Epidermal melanocyte (primary cell): ENCODE measurements at regions not wholly inside any gene's neighbourhood (a gene's known extent, or its start where the extent isn't known, plus 50 kb on each side); places are given as distances from the start of the nearest gene placed in this dataset.
"Not testable (repeated sequence)": the region's sequence is repeated elsewhere in the genome, so short reads cannot be mapped to it uniquely, and the experiment has no call there.

Source experiments
- DNase-seq: peaks from one replicate; pipeline ENCODE4 v3.0.0; 2011; ENCODE audit warnings: low spot score; ENCODE audit not compliant: insufficient read length

DNA sequence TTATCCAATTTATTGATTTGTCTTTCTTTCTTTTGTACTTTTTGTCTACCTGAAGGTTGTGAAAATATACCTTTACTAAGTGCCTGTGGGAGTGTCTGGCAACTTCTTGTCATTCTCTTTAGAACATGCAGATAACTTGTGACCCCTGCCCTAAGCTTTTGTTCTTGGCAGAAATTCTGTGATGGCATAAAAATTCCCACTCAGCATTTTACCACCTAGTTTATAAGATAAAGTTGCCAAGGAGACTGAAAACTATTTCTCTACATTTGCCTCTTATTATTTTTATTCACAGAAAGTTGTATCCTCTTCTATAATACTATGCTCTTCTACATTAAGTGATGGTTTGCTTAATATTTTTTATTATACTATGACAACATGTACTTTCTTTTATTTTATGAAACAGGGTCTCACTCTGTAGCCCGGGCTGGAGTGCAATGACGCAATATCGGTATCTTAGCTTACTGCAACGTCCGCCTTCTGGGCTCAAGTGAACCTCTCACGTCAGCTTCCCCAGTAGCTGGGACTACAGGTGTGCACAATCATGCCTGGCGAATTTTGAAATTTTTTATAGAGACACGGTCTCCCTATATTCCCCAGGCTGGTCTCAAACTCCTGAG lies 683.5 kb downstream of the ANKRD7 start:
- DNase-seq: no peak

DNA sequence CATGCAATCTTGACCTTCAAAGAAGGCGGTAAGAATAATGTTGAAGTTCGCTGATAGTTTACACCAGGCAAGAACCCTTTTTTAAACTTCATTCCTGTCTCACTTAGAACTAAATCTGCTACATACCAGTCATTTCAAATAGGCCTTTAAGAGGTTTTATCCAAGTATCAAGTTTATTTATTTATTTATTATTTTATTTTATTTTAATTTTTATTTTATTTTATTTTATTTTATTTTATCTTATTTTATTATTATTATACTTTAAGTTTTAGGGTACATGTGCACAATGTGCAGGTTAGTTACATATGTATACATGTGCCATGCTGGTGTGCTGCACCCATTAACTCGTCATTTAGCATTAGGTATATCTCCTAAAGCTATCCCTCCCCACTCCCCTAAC lies 691.6 kb downstream of the ANKRD7 start:
- DNase-seq: not testable (repeated sequence)

DNA sequence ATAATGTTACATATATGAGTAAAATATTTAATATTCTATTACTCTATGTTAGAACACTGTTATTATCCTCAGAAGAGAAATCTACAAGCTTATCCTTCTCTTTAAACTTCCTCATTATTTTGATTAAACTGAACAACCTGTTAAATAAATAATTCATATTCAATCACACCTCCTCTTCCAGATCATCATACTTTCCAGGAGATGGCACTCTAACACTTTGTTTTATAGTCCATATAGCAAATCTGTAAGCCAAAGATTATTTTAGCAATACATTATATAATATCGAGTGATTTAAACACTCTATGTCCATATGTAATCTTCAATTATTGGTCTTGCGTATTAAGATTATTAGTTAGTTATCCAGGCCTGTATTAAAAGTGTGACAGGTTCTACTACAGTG lies 694.1 kb downstream of the ANKRD7 start:
- DNase-seq: no peak

DNA sequence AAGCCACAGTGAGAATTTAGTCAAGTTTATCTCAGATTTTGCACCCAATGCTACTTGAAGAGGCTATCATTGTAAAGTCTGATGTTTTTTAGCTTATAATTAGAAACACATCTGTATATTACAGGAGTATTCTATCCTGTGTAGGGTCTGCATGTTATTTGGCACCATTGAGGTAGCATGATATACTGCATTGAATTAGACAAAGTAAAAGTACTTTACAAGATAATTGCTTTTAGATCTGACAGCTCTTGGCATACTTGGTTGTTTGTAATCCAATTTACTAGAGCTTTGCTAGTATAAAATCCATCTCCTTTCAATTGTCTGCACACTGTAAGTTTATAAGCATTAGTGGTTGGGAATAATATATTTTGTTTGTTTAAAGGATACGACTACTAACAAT lies 714.3 kb downstream of the ANKRD7 start:
- DNase-seq: no peak

DNA sequence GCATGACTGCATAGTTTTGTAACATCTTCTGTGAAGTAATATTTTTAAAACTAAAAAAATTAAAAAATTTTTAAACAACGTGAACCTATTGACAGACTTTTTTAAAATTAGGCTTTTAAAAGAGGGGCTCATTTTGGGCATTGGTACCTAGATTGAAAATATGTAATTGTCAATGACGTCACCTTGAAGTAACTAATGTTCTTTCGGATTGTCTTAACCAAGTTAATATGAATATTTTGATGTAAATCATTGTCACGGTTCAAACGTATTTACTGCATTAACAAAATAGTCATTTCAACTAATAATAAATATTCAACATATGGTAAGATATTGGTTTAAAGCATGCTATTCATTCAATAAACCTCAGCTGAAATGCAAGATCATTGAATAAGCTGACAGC lies 719.8 kb downstream of the ANKRD7 start:
- DNase-seq: no peak

- no peak for DNase-seq
These were observed 721.6 kb downstream of the ANKRD7 start for GRCh38 chr7:118945911-118946682.

- DNase-seq: no peak
These were observed 724.0 kb downstream of the ANKRD7 start for GRCh38 chr7:118948508-118948907.

DNA sequence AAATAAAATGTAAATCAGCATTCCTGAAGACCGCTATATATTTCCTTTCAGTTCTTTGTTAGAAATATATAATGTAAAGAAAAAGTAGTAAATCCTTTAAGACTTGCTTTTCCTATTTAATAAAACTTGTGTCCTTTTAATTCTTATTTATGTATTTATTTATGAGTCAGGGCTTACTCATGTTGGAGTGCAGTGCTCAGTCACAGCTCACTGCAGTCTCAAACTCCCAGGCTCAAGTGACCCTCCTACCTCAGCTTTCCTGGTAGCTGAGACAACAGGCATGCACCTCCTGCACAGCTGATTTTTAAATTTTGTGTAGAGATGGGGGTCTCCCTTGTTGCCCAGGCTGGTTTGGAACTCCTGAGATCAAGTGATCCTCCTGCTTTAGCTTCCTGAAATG lies 724.5 kb downstream of the ANKRD7 start:
- DNase-seq: no peak

DNA sequence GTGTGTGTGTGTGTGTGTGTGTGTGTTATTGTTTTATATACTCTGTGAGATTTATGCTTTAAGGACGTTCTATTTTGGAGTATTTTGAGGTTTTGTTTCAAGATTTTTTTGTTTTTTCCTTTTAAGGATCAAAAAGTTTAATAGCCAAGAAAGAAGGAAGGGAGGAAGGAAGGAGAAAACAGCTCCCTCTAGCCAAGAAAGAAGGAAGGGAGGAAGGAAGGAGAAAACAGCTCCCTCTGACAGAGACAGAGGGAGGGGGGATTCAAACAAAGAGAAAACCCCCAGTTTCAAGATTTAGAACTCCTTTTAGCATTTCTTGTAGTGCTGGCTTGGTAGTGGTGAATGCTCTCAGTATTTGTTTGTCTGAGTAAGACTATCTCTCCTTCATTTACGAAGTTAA lies 731.8 kb downstream of the ANKRD7 start:
- not testable (repeated sequence) for DNase-seq

DNA sequence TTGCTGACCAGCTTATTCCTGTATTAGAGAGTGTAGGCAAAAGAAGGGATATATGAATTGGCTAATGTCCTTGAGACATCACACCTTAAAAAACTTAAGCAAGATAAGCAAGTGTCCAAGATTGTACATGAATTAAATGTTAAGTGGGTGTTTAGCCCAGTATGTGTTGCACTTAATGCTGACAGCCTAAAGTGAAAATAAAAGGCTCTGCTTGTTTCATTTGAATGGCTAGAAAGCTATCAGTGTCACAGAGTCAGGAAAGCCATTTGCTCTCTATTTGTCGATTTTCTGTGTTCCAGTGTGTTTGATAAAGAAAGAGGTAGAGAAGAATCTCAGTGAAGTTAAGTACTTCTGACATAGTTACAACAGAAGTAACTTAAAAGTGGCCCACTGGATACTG lies 744.9 kb downstream of the ANKRD7 start:
- no peak for DNase-seq

- DNase-seq: no peak
These were observed 747.2 kb downstream of the ANKRD7 start for GRCh38 chr7:118971706-118972105.

GRCh38 chr7:118974836-118975235 lies 750.3 kb downstream of the ANKRD7 start:
- no peak for DNase-seq

- DNase-seq: no peak
These were observed 770.8 kb downstream of the ANKRD7 start for GRCh38 chr7:118995350-118995749.

DNA sequence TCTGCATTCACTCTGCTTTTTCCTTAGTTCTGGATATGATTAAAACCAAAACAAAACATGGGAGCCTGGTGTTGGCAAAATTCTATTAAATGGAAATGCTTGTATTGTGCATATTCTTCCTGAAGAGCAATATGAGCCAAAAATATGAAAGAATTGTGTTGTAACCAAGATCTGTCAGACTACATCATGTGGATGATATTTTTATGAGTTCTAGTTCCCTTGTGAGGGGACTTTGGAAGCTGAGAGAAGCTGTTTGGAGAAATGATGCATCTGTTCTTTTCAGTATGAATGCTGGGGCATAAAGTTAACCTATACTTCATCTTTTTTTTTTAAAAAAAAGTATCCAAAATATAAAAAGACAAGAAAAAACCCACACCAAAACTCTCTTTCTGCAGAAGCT lies 782.7 kb downstream of the ANKRD7 start:
- DNase-seq: no peak

DNA sequence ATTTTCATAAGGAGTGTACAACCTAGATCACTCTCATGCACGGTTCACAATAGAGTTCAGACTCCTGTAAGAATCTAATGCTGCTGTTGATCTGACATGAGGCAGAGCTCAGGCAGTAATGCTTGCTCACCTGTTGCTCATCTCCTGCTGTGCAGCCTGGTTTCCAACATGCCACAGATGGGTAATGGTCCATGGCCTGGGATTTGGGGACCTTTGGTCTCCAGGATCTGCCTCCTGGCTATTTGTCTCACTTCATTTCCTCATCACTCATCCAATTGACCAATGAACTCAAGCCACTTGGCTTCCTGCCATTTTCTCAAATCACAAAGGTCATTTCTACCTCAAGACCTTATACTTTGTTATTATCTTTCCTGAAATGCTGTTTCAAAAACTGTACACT lies 786.1 kb downstream of the ANKRD7 start:
- no peak for DNase-seq

GRCh38 chr7:119026391-119026790 lies 801.9 kb downstream of the ANKRD7 start:
- no peak for DNase-seq

GRCh38 chr7:119028736-119029135 lies 804.2 kb downstream of the ANKRD7 start:
- no peak for DNase-seq

DNA sequence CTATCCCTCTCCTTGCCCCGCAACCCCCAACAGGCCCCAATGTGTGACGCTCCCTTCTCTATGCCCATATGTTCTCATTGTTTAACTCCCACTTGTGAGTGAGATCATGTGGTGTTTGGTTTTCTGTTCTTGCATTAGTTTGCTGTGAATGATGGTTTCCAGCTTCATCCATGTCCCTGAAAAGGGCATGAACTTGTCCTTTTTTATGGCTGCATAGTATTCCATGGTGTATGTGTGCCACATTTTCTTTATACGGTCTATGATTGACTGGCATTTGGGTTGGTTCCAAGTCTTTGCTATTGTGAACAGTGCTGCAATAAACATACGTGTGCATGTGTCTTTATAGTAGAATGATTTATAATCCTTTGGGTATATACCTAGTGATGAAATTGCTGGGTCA lies 807.6 kb downstream of the ANKRD7 start:
- DNase-seq: not testable (repeated sequence)

- no peak for DNase-seq
These were observed 809.1 kb downstream of the ANKRD7 start for GRCh38 chr7:119033641-119034040.

DNA sequence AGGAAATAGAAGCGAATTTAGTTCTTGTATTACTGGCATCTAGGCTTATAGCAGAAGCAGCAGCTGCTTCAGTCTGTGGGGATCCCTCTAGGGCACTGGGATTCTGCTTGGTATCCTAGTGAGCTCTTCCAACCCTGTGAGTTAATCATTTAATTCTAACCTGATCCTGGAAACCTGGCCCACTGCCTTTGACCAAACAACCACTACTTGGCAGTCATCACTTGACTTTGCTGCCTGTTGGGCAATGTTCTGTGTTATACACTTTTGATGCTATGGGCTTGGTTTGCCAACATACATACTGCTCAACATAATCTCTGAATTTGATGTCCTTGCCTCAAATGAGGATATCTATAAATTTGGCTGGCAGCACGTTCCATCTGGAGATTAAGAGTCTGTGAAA lies 813.4 kb downstream of the ANKRD7 start:
- no peak for DNase-seq

GRCh38 chr7:119046068-119046467 lies 821.6 kb downstream of the ANKRD7 start:
- no peak for DNase-seq

DNA sequence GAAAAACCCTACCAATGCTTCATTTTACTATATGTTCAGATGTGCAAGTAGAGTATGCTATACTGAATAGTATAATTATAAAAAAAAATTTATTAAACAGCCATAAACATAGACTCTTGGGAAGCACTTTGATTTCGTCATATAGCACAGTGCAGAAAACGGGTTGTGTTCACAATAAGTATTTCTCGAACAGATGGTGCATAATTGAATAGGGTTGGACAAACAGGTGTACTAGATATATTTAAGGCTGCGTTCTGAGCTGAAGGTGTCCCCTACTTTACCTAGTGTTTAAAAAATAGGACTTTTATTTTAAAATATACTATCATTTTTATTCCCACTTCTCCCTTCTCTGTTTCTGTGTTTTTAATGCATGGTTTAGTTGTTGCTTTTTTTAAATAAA lies 841.5 kb downstream of the ANKRD7 start:
- no peak for DNase-seq

- DNase-seq: no peak
These were observed 861.5 kb downstream of the ANKRD7 start for GRCh38 chr7:119086026-119086425.
